ENCODE measurements at regions not wholly inside any gene's neighbourhood (a gene's known extent, or its start where the extent isn't known, plus 50 kb on each side); places are given as distances from the start of the nearest gene placed in this dataset.
"Not testable (repeated sequence)": the region's sequence is repeated elsewhere in the genome, so short reads cannot be mapped to it uniquely, and the experiment has no call there.

- not testable (repeated sequence) for DNase-seq (ENCODE audit: extremely low read depth, low read depth, low spot score)
These were observed 287.6 kb upstream of the RASGRP1 start for GRCh38 chr15:38852188-38852587.

GRCh38 chr15:38853608-38854007 lies 289.0 kb upstream of the RASGRP1 start:
- no peak for DNase-seq (ENCODE audit: extremely low read depth, low read depth, low spot score)

GRCh38 chr15:38854506-38854905 lies 289.9 kb upstream of the RASGRP1 start:
- DNase-seq (ENCODE audit: extremely low read depth, low read depth, low spot score): no peak

GRCh38 chr15:38857814-38858213 lies 293.2 kb upstream of the RASGRP1 start:
- no peak for DNase-seq (ENCODE audit: extremely low read depth, low read depth, low spot score)

- no peak for DNase-seq (ENCODE audit: extremely low read depth, low read depth, low spot score)
These were observed 295.0 kb upstream of the RASGRP1 start for GRCh38 chr15:38859574-38859973.

- DNase-seq (ENCODE audit: extremely low read depth, low read depth, low spot score): no peak
These were observed 295.6 kb upstream of the RASGRP1 start for GRCh38 chr15:38860253-38860652.

- no peak for DNase-seq (ENCODE audit: extremely low read depth, low read depth, low spot score)
These were observed 296.1 kb upstream of the RASGRP1 start for GRCh38 chr15:38860674-38861073.

- DNase-seq (ENCODE audit: extremely low read depth, low read depth, low spot score): no peak
These were observed 296.5 kb upstream of the RASGRP1 start for GRCh38 chr15:38861108-38861507.

GRCh38 chr15:38862099-38862498 lies 297.5 kb upstream of the RASGRP1 start:
- DNase-seq (ENCODE audit: extremely low read depth, low read depth, low spot score): no peak

- DNase-seq (ENCODE audit: extremely low read depth, low read depth, low spot score): no peak
These were observed 298.8 kb upstream of the RASGRP1 start for GRCh38 chr15:38863381-38863780.

- no peak for DNase-seq (ENCODE audit: extremely low read depth, low read depth, low spot score)
These were observed 299.5 kb upstream of the RASGRP1 start for GRCh38 chr15:38864122-38864521.

GRCh38 chr15:38864827-38865581 lies 300.4 kb upstream of the RASGRP1 start:
- DNase-seq (ENCODE audit: extremely low read depth, low read depth, low spot score): no peak

- DNase-seq (ENCODE audit: extremely low read depth, low read depth, low spot score): no peak
These were observed 302.9 kb upstream of the RASGRP1 start for GRCh38 chr15:38867556-38867955.

GRCh38 chr15:38868326-38869114 lies 303.9 kb upstream of the RASGRP1 start:
- DNase-seq (ENCODE audit: extremely low read depth, low read depth, low spot score): no peak

GRCh38 chr15:38871638-38872037 lies 307.0 kb upstream of the RASGRP1 start:
- DNase-seq (ENCODE audit: extremely low read depth, low read depth, low spot score): no peak

GRCh38 chr15:38872732-38873131 lies 308.1 kb upstream of the RASGRP1 start:
- DNase-seq (ENCODE audit: extremely low read depth, low read depth, low spot score): no peak

- no peak for DNase-seq (ENCODE audit: extremely low read depth, low read depth, low spot score)
These were observed 308.5 kb upstream of the RASGRP1 start for GRCh38 chr15:38873158-38873557.

- DNase-seq (ENCODE audit: extremely low read depth, low read depth, low spot score): no peak
These were observed 309.9 kb upstream of the RASGRP1 start for GRCh38 chr15:38874464-38874863.

- no peak for DNase-seq (ENCODE audit: extremely low read depth, low read depth, low spot score)
These were observed 311.6 kb upstream of the RASGRP1 start for GRCh38 chr15:38876211-38876610.

GRCh38 chr15:38876621-38877020 lies 312.0 kb upstream of the RASGRP1 start:
- DNase-seq (ENCODE audit: extremely low read depth, low read depth, low spot score): no peak

- no peak for DNase-seq (ENCODE audit: extremely low read depth, low read depth, low spot score)
These were observed 312.9 kb upstream of the RASGRP1 start for GRCh38 chr15:38877471-38877870.

GRCh38 chr15:38878026-38878425 lies 313.4 kb upstream of the RASGRP1 start:
- no peak for DNase-seq (ENCODE audit: extremely low read depth, low read depth, low spot score)
